SK-N-SH (cell line): ENCODE measurements at regions not wholly inside any gene's neighbourhood (a gene's known extent, or its start where the extent isn't known, plus 50 kb on each side); places are given as distances from the start of the nearest gene placed in this dataset.

Experiments
- CTCF ChIA-PET: fragments of 300-600, 350-600 bp; formaldehyde crosslinking; extraction: SDS; loops from one replicate; lab custom pipeline; 2021; lab: Yijun Ruan, JAX
- POLR2A ChIA-PET: fragments of 350-600 bp; sonication (Branson Sonifier 250); formaldehyde crosslinking; extraction: SDS; loops from one replicate; lab custom pipeline; 2020; ENCODE audit warnings: antibody characterized with exemption, inconsistent platforms; lab: Yijun Ruan, JAX
- DNase-seq: peaks from one replicate; pipeline ENCODE4 v3.0.0; 2012
- H2AFZ ChIP-seq: fragments of 200-600 bp; sonication (generic); 2 replicates; pipeline ENCODE4 v1.8.1; 2016; ENCODE audit warnings: antibody characterized with exemption, mild to moderate bottlenecking, low read depth
- H3F3A ChIP-seq: fragments of 200-600 bp; sonication (generic); replicated peaks from 2 replicates; pipeline ENCODE3; 2016; ENCODE audit warnings: antibody characterized with exemption, mild to moderate bottlenecking; ENCODE audit not compliant: insufficient read depth
- H3K27ac ChIP-seq, 2 experiments: fragments of 200-500 bp in 1 of 2; fragments of 200-600 bp in 1 of 2; sonication (Bioruptor generic) in 1 of 2; sonication (generic), shearing (Covaris generic) in 1 of 2; 2 replicates each; pipeline versions ENCODE4 v1.5.1 to v1.6.1; 2014 to 2016; ENCODE audit warnings: low read depth in 2 of 2, inconsistent platforms in 1 of 2, low read length in 1 of 2, mild to moderate bottlenecking in 1 of 2, mixed read lengths in 1 of 2
- H3K27me3 ChIP-seq: fragments of 200-600 bp; sonication (generic), shearing (Covaris generic); 2 replicates; pipeline ENCODE4 v1.6.1; 2016; ENCODE audit warnings: mixed run types; ENCODE audit not compliant: insufficient read depth
- H3K36me3 ChIP-seq, 2 experiments: fragments of 200-500 bp in 1 of 2; fragments of 200-600 bp in 1 of 2; sonication (Bioruptor generic) in 1 of 2; sonication (generic) in 1 of 2; replicated peaks in 1 of 2; 2 replicates each; pipeline versions ENCODE3 to v1.5.1; 2014 to 2016; ENCODE audit warnings: low read length in 1 of 2, mild to moderate bottlenecking in 1 of 2; ENCODE audit not compliant: insufficient read depth in 2 of 2, control insufficient read depth in 1 of 2
- H3K4me1 ChIP-seq, 2 experiments: fragments of 200-500 bp in 1 of 2; fragments of 200-600 bp in 1 of 2; sonication (Bioruptor generic) in 1 of 2; sonication (generic), shearing (Covaris generic) in 1 of 2; 2 replicates each; pipeline versions ENCODE4 v1.5.1 to v1.6.1; 2014 to 2016; ENCODE audit warnings: low read depth in 1 of 2, low read length in 1 of 2, mixed run types in 1 of 2; ENCODE audit not compliant: insufficient read depth in 2 of 2, control insufficient read depth in 1 of 2
- H3K4me2 ChIP-seq: fragments of 200-600 bp; sonication (generic), shearing (Covaris generic); 2 replicates; pipeline ENCODE4 v1.6.1; 2017; ENCODE audit warnings: mixed run types
- H3K4me3 ChIP-seq, 2 experiments: fragments of 200-500 bp in 1 of 2; fragments of 200-600 bp in 1 of 2; sonication (Bioruptor generic) in 1 of 2; sonication (generic), shearing (Covaris generic) in 1 of 2; 2 replicates each; pipeline versions ENCODE4 v1.5.1 to v1.8.1; 2014 to 2016; ENCODE audit warnings: low read depth in 2 of 2, inconsistent platforms in 1 of 2, low read length in 1 of 2, mild to moderate bottlenecking in 1 of 2, mixed read lengths in 1 of 2, moderate library complexity in 1 of 2
- H3K79me2 ChIP-seq: fragments of 200-600 bp; sonication (generic); 2 replicates; pipeline ENCODE4 v1.8.1; 2017; ENCODE audit warnings: mild to moderate bottlenecking; ENCODE audit not compliant: insufficient read depth
- H3K9ac ChIP-seq: fragments of 200-600 bp; sonication (generic); 2 replicates; pipeline ENCODE4 v1.6.1; 2017; ENCODE audit warnings: mixed run types
- H3K9me2 ChIP-seq: fragments of 200-600 bp; sonication (generic); 2 replicates; pipeline ENCODE4 v1.6.1; 2017; ENCODE audit warnings: mixed run types
- H3K9me3 ChIP-seq: fragments of 200-600 bp; sonication (generic); 2 replicates; pipeline ENCODE4 v1.6.1; 2017; ENCODE audit warnings: mixed run types, mild to moderate bottlenecking, moderate library complexity
- H4K20me1 ChIP-seq: fragments of 200-600 bp; sonication (generic); 2 replicates; pipeline ENCODE4 v1.6.1; 2017; ENCODE audit warnings: mild to moderate bottlenecking, mixed run types; ENCODE audit not compliant: insufficient read depth
- CHD2 ChIP-seq: fragments of 150-350 bp; IDR thresholded peaks from 2 replicates; pipeline ENCODE4 v1.6.1; 2018; ENCODE audit warnings: low read length; ENCODE audit not compliant: partially characterized antibody
- ELF1 ChIP-seq: IDR thresholded peaks from 2 replicates; pipeline ENCODE4 v1.4.0; 2012
- EP300 ChIP-seq, 2 experiments: IDR thresholded peaks; 2 replicates each; pipeline versions ENCODE4 v1.4.0 to v1.6.1; 2012; ENCODE audit warnings: borderline replicate concordance in 1 of 2, low read depth in 1 of 2, low read length in 1 of 2
- FOSL2 ChIP-seq: IDR thresholded peaks from 2 replicates; pipeline ENCODE4 v1.4.0; 2012; ENCODE audit warnings: low read depth, mild to moderate bottlenecking, moderate library complexity, borderline replicate concordance
- FOXJ3 ChIP-seq: sonication (generic); formaldehyde crosslinking; IDR thresholded peaks from 2 replicates; pipeline ENCODE4 v1.5.1; 2020; ENCODE audit warnings: mild to moderate bottlenecking, missing genetic modification reagents
- FOXM1 ChIP-seq: IDR thresholded peaks from 2 replicates; pipeline ENCODE4 v1.4.0; 2012; ENCODE audit warnings: low read depth, mild to moderate bottlenecking
- GABPA ChIP-seq: IDR thresholded peaks from 2 replicates; pipeline ENCODE4 v1.4.0; 2012; ENCODE audit warnings: low read depth, mild to moderate bottlenecking
- GATA2 ChIP-seq: sonication (generic); formaldehyde crosslinking; IDR thresholded peaks from 2 replicates; pipeline ENCODE4 v1.5.0; 2020; ENCODE audit warnings: mild to moderate bottlenecking, missing genetic modification reagents
- MEF2A ChIP-seq: IDR thresholded peaks from 2 replicates; pipeline ENCODE4 v1.4.0; 2012; ENCODE audit warnings: low read depth, borderline replicate concordance
- NFIC ChIP-seq: IDR thresholded peaks from 2 replicates; pipeline ENCODE4 v1.4.0; 2012; ENCODE audit warnings: borderline replicate concordance
- NRF1 ChIP-seq: IDR thresholded peaks from 2 replicates; pipeline ENCODE4 v1.6.1; 2012; ENCODE audit warnings: low read depth, mild to moderate bottlenecking, low read length
- RAD21 ChIP-seq: IDR thresholded peaks from 2 replicates; pipeline ENCODE4 v1.6.1; 2012; ENCODE audit warnings: mild to moderate bottlenecking, low read length
- RCOR1 ChIP-seq: fragments of 150-350 bp; IDR thresholded peaks from 2 replicates; pipeline ENCODE4 v1.6.1; 2017; ENCODE audit warnings: antibody characterized with exemption, low read length
- RFX5 ChIP-seq: IDR thresholded peaks from 2 replicates; pipeline ENCODE4 v1.6.1; 2012; ENCODE audit warnings: mild to moderate bottlenecking, improper control_type of control experiment, low read length
- RXRA ChIP-seq: IDR thresholded peaks from 2 replicates; pipeline ENCODE4 v1.4.0; 2012; ENCODE audit warnings: low read depth, mild to moderate bottlenecking, borderline replicate concordance
- SIN3A ChIP-seq: IDR thresholded peaks from 2 replicates; pipeline ENCODE4 v1.6.1; 2012; ENCODE audit warnings: low read depth, mild to moderate bottlenecking, low read length, moderate library complexity, borderline replicate concordance
- SMC3 ChIP-seq: IDR thresholded peaks from 2 replicates; pipeline ENCODE4 v1.6.1; 2012; ENCODE audit warnings: low read depth, low read length, improper control_type of control experiment
- TAF1 ChIP-seq: IDR thresholded peaks from 2 replicates; pipeline ENCODE4 v1.6.1; 2012; ENCODE audit warnings: low read depth, mild to moderate bottlenecking, low read length, moderate library complexity, borderline replicate concordance
- USF1 ChIP-seq: IDR thresholded peaks from 2 replicates; pipeline ENCODE4 v1.4.0; 2012; ENCODE audit warnings: low read depth, borderline replicate concordance
- USF2 ChIP-seq: fragments of 150-350 bp; IDR thresholded peaks from 2 replicates; pipeline ENCODE4 v1.6.1; 2017; ENCODE audit warnings: antibody characterized with exemption, low read length, low read depth, borderline replicate concordance
- ZBTB33 ChIP-seq: IDR thresholded peaks from 2 replicates; pipeline ENCODE4 v1.4.0; 2012; ENCODE audit warnings: low read depth, borderline replicate concordance
- WGBS: methylation state at CpG from one replicate; pipeline ENCODE4 v1.1.6; 2017; ENCODE audit warnings: low lambda C conversion rate; 5-methylcytosine and 5-hydroxymethylcytosine counted together
- TF ChIP-seq, protein P1 (sequence below): IDR thresholded peaks from 2 replicates; pipeline ENCODE4 v1.6.1; 2012; ENCODE audit warnings: mild to moderate bottlenecking, low read depth, low read length, moderate library complexity

DNA sequence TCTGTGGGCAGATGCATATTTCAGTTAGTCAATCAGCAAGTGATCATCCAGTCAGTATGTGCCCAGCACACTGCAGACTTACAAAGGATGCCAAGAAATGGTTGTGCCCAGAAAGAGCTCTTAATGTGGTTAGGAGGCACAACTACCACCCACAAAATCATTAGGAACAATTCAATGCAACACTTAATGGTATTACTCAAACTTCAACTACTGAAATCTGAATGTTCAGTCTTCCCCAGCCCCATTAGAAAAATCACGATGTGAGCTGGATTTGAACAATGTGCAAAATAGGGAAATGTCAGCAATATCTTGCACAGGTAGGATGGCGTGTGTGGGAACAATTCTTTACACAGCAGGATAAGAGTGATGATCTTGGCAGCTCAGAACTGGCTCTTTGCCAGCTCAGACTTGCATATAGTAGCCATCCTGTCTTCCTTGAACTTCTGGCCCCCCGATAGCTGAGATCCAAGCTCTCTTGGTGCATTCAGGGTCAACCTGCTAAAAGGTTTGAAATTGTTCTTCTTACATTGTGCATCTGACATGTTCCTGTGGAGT is 556.7 kb upstream of the HTR1E start:
- 20% methylated on average over 3 of the region's 3 CpGs for WGBS

GRCh38 chr6:86357877-86358276 is 579.5 kb upstream of the HTR1E start:
- Histone ChIP-seq H3K27ac (no peak overlapping the region), H3F3A (no peaks in the 10 kb centered on the region), H3K4me3 (no peak overlapping the region), H3K9ac (no peak overlapping the region), H3K9me2 (no peaks in the 10 kb centered on the region), H3K27me3 (no peaks in the 10 kb centered on the region), H2AFZ (no peak overlapping the region), H3K4me1 (peaks cover 0 to 6% of the 10 kb centered on the region in 2 experiments; a peak in 2 of 4 replicates), H3K36me3 (no peaks in the 10 kb centered on the region), H3K9me3 (no peaks in the 10 kb centered on the region; the same call in none of the 2 replicates), H3K79me2 (no peaks in the 10 kb centered on the region), H3K4me2 (no peak overlapping the region), H4K20me1 (no peaks in the 10 kb centered on the region)
- ChIA-PET POLR2A (no interaction called here), CTCF (no interaction called here)
- WGBS, result 43% methylated on average over 4 of the region's 4 CpGs
- DNase-seq, result no peak
- TF ChIP-seq GABPA, result no peak
- no peak for TF ChIP-seq USF1
- TF ChIP-seq FOXJ3, result no peak
- TF ChIP-seq RCOR1, result no peak
- no peak for TF ChIP-seq USF2
- no peak for TF ChIP-seq RXRA
- TF ChIP-seq SMC3, result no peak
- no peak for TF ChIP-seq TAF1
- TF ChIP-seq, protein P1, sequence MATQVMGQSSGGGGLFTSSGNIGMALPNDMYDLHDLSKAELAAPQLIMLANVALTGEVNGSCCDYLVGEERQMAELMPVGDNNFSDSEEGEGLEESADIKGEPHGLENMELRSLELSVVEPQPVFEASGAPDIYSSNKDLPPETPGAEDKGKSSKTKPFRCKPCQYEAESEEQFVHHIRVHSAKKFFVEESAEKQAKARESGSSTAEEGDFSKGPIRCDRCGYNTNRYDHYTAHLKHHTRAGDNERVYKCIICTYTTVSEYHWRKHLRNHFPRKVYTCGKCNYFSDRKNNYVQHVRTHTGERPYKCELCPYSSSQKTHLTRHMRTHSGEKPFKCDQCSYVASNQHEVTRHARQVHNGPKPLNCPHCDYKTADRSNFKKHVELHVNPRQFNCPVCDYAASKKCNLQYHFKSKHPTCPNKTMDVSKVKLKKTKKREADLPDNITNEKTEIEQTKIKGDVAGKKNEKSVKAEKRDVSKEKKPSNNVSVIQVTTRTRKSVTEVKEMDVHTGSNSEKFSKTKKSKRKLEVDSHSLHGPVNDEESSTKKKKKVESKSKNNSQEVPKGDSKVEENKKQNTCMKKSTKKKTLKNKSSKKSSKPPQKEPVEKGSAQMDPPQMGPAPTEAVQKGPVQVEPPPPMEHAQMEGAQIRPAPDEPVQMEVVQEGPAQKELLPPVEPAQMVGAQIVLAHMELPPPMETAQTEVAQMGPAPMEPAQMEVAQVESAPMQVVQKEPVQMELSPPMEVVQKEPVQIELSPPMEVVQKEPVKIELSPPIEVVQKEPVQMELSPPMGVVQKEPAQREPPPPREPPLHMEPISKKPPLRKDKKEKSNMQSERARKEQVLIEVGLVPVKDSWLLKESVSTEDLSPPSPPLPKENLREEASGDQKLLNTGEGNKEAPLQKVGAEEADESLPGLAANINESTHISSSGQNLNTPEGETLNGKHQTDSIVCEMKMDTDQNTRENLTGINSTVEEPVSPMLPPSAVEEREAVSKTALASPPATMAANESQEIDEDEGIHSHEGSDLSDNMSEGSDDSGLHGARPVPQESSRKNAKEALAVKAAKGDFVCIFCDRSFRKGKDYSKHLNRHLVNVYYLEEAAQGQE, result no peak
- TF ChIP-seq MEF2A, result no peak
- TF ChIP-seq RFX5, result no peak
- no peak for TF ChIP-seq NRF1
- TF ChIP-seq ELF1, result no peak
- no peak for TF ChIP-seq FOXM1
- TF ChIP-seq ZBTB33, result no peak
- TF ChIP-seq NFIC, result no peak
- no peak for TF ChIP-seq RAD21
- TF ChIP-seq GATA2, result no peak
- TF ChIP-seq SIN3A, result no peak
- TF ChIP-seq CHD2, result no peak

More for the DNA sequence above, 556.7 kb upstream of the HTR1E start:
- DNase-seq, result no peak
- no peak overlapping the region for H3K27ac ChIP-seq
- H3K27me3 ChIP-seq, result no peaks in the 10 kb centered on the region
- no peaks in the 10 kb centered on the region for H3F3A ChIP-seq
- H2AFZ ChIP-seq, result no peak overlapping the region
- no peak overlapping the region for H3K4me3 ChIP-seq
- no peaks in the 10 kb centered on the region for H3K4me1 ChIP-seq
- ChIA-PET POLR2A (no interaction called here), CTCF (no interaction called here)
- no peak overlapping the region for H3K4me2 ChIP-seq
- no peak overlapping the region for H3K9ac ChIP-seq
- 0 out of 2 replicates have a peak, but pooled peaks cover 3% of the 10 kb centered on the region for H3K9me3 ChIP-seq
- H4K20me1 ChIP-seq, result no peaks in the 10 kb centered on the region
- no peaks in the 10 kb centered on the region for H3K9me2 ChIP-seq
- TF ChIP-seq FOSL2 (no peak), GATA2 (no peak), TAF1 (no peak), NFIC (no peak), EP300 (IDR thresholded peaks at IDR 0.05; ENCODE audit: borderline replicate concordance in 1 of 2, low read depth in 1 of 2, low read length in 1 of 2) (no peak), GABPA (no peak)
- H3K36me3 ChIP-seq, result no peaks in the 10 kb centered on the region
- no peaks in the 10 kb centered on the region for H3K79me2 ChIP-seq
